Upper lobe of left lung (tissue), 4 donors: ENCODE measurements at regions not wholly inside any gene's neighbourhood (a gene's known extent, or its start where the extent isn't known, plus 50 kb on each side); places are given as distances from the start of the nearest gene placed in this dataset.

ENCODE experiments used
- POLR2A ChIP-seq, 4 donors: fragments of 450-650 bp; IDR thresholded peaks; one replicate each; pipeline ENCODE4 v1.5.1; 2016 to 2017; ENCODE audit warnings: antibody characterized with exemption in 4 of 4, mild to moderate bottlenecking in 2 of 4
- POLR2AphosphoS5 ChIP-seq, 2 donors: sonication (generic); formaldehyde crosslinking; IDR thresholded peaks; one replicate each; pipeline ENCODE4 v1.5.1; 2017; ENCODE audit warnings: antibody characterized with exemption in 2 of 2
- TF ChIP-seq, protein P1 (sequence below), 6 experiments: fragments of 450-650 bp in 4 of 6; fragments of 200-600 bp in 2 of 6; sonication (generic) in 2 of 6; IDR thresholded peaks; one replicate each; pipeline ENCODE4 v1.5.1; 2016 to 2019; ENCODE audit warnings: antibody characterized with exemption in 6 of 6

DNA sequence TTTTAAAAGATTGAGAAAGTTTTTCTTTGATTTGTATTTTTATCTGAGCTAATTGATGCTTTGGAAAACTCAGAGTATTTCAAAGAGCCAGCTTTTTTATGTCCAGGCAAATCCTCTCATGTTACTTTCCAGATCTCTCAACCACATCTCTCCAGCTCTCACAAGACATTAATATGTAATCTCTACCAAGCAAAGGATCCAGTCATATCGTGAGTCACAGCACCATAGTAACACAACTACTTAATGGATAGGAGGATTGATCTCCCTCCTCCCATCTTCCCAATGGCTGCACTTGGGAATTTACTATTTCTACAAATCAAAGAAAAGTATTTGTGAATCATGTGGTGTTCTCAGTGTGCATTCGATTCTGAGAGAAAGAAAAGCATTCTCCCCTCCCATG lies 63.3 kb downstream of the POU4F1 start:
- TF ChIP-seq POLR2A (IDR thresholded peaks at IDR 0.05) (no peak), POLR2AphosphoS5 (IDR thresholded peaks at IDR 0.05) (no peak)
- TF ChIP-seq, protein P1, sequence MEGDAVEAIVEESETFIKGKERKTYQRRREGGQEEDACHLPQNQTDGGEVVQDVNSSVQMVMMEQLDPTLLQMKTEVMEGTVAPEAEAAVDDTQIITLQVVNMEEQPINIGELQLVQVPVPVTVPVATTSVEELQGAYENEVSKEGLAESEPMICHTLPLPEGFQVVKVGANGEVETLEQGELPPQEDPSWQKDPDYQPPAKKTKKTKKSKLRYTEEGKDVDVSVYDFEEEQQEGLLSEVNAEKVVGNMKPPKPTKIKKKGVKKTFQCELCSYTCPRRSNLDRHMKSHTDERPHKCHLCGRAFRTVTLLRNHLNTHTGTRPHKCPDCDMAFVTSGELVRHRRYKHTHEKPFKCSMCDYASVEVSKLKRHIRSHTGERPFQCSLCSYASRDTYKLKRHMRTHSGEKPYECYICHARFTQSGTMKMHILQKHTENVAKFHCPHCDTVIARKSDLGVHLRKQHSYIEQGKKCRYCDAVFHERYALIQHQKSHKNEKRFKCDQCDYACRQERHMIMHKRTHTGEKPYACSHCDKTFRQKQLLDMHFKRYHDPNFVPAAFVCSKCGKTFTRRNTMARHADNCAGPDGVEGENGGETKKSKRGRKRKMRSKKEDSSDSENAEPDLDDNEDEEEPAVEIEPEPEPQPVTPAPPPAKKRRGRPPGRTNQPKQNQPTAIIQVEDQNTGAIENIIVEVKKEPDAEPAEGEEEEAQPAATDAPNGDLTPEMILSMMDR (IDR thresholded peaks at IDR 0.05), result no peak
